AG04450 (cell line): ENCODE measurements at regions not wholly inside any gene's neighbourhood (a gene's known extent, or its start where the extent isn't known, plus 50 kb on each side); places are given as distances from the start of the nearest gene placed in this dataset.

Experiments
- CTCF ChIA-PET: fragments of 300-600, 350-600 bp; formaldehyde crosslinking; extraction: SDS; loops from one replicate; lab custom pipeline; 2022; ENCODE audit warnings: antibody characterized with exemption, inconsistent platforms; lab: Charles Lee
- POLR2A ChIA-PET: fragments of 350-600 bp; formaldehyde crosslinking; extraction: SDS; loops from one replicate; lab custom pipeline; 2021; ENCODE audit warnings: antibody characterized with exemption, inconsistent platforms; lab: Yijun Ruan, JAX
- DNase-seq: peaks from one replicate; pipeline ENCODE4 v3.0.0-alpha.2; 2011; ENCODE audit warnings: low read depth, low spot score
- H3K27ac ChIP-seq: one replicate; pipeline ENCODE4 v1.5.1; 2012; ENCODE audit warnings: low read depth, low read length, control low read depth
- H3K27me3 ChIP-seq: one replicate; pipeline ENCODE4 v1.6.0; 2012; ENCODE audit warnings: low read length; ENCODE audit not compliant: control insufficient read depth, insufficient read depth
- H3K4me3 ChIP-seq: 2 replicates; pipeline ENCODE4 v1.5.1; 2011; ENCODE audit warnings: mild to moderate bottlenecking, low read depth, low read length, control low read depth
- H3K9me3 ChIP-seq: 2 replicates; pipeline ENCODE4 v1.5.1; 2012; ENCODE audit warnings: low read length; ENCODE audit not compliant: control insufficient read depth, insufficient read depth
- CTCF ChIP-seq: IDR thresholded peaks from 2 replicates; pipeline ENCODE4 v1.5.1; 2011; ENCODE audit warnings: low read depth, low read length, control low read depth, inconsistent platforms

GRCh38 chr6:113394216-113394615, 462.9 kb upstream of the MARCKS start:
- no peak overlapping the region for H3K4me3 ChIP-seq
- CTCF ChIA-PET: no interaction called here
- no peak overlapping the region for H3K27ac ChIP-seq
- POLR2A ChIA-PET: no interaction called here
- no peak for DNase-seq
- H3K27me3 ChIP-seq: no peaks in the 10 kb centered on the region
- H3K9me3 ChIP-seq: no peaks in the 10 kb centered on the region
- TF ChIP-seq CTCF: no peak

GRCh38 chr6:113394729-113395128, 462.4 kb upstream of the MARCKS start:
- ChIA-PET CTCF (no interaction called here), POLR2A (no interaction called here)
- TF ChIP-seq CTCF: no peak
- no peak overlapping the region for H3K27ac ChIP-seq
- H3K9me3 ChIP-seq: no peaks in the 10 kb centered on the region
- H3K27me3 ChIP-seq: no peaks in the 10 kb centered on the region
- no peak for DNase-seq
- H3K4me3 ChIP-seq: no peak overlapping the region

GRCh38 chr6:113396730-113397129, 460.4 kb upstream of the MARCKS start:
- POLR2A ChIA-PET: no interaction called here
- no peak for DNase-seq
- no peak for TF ChIP-seq CTCF
- Histone ChIP-seq H3K27me3 (no peaks in the 10 kb centered on the region), H3K4me3 (no peak overlapping the region), H3K9me3 (no peaks in the 10 kb centered on the region), H3K27ac (no peak overlapping the region)
- CTCF ChIA-PET: no interaction called here

- H3K27me3 ChIP-seq: no peaks in the 10 kb centered on the region
- no peak for TF ChIP-seq CTCF
- no peak overlapping the region for H3K4me3 ChIP-seq
- no peak overlapping the region for H3K27ac ChIP-seq
- no peaks in the 10 kb centered on the region for H3K9me3 ChIP-seq
- no peak for DNase-seq
- ChIA-PET POLR2A (no interaction called here), CTCF (no interaction called here)
Observed at GRCh38 chr6:113397236-113397635, 459.9 kb upstream of the MARCKS start.

- no peak for TF ChIP-seq CTCF
- POLR2A ChIA-PET: no interaction called here
Observed at GRCh38 chr6:113401231-113401630, 455.9 kb upstream of the MARCKS start.

More at GRCh38 chr6:113401231-113401630, 455.9 kb upstream of the MARCKS start:
- no peaks in the 10 kb centered on the region for H3K9me3 ChIP-seq
- no peak overlapping the region for H3K4me3 ChIP-seq
- DNase-seq: no peak
- CTCF ChIA-PET: no interaction called here
- H3K27ac ChIP-seq: no peak overlapping the region
- no peaks in the 10 kb centered on the region for H3K27me3 ChIP-seq
